Caco-2 (cell line): ENCODE measurements at regions not wholly inside any gene's neighbourhood (a gene's known extent, or its start where the extent isn't known, plus 50 kb on each side); places are given as distances from the start of the nearest gene placed in this dataset.

Source experiments
- BruUV-seq: library from RNA; stranded (reverse); fragments of 400-500 nt; replicated peaks from 2 replicates; lab custom pipeline; 2021; lab: Mats Ljungman, UMichigan
- CTCF ChIA-PET: fragments of 300-600 bp; sonication (Branson Sonifier 250); formaldehyde crosslinking; loops from one replicate; lab custom pipeline; 2022; ENCODE audit warnings: antibody characterized with exemption; lab: Charles Lee
- POLR2A ChIA-PET: fragments of 300-600 bp; sonication (Branson Sonifier 250); formaldehyde crosslinking; loops from one replicate; lab custom pipeline; 2022; ENCODE audit warnings: antibody characterized with exemption; lab: Charles Lee
- DNase-seq, 2 experiments: peaks; one replicate each; pipeline versions ENCODE4 v3.0.0 to v3.0.0-alpha.2; 2020 to 2022
- H3K27me3 ChIP-seq: replicated peaks from 2 replicates; pipeline ENCODE4 v1.6.0; 2011; ENCODE audit warnings: low read length; ENCODE audit not compliant: control insufficient read depth, insufficient read depth
- H3K36me3 ChIP-seq: 2 replicates; pipeline ENCODE4 v1.5.1; 2011; ENCODE audit warnings: low read length; ENCODE audit not compliant: control insufficient read depth, insufficient read depth
- H3K4me1 ChIP-seq: fragments of 250-450 bp; sonication (Bioruptor Pico); 2 replicates; pipeline ENCODE4 v1.5.1; 2020; ENCODE audit warnings: mild to moderate bottlenecking
- H3K4me3 ChIP-seq: 2 replicates; pipeline ENCODE4 v1.5.1; 2011; ENCODE audit warnings: low read depth, mild to moderate bottlenecking, control low read depth, low read length
- H3K9me3 ChIP-seq: fragments of 250-450 bp; sonication (Bioruptor Pico); 2 replicates; pipeline ENCODE4 v1.5.1; 2020; ENCODE audit warnings: mild to moderate bottlenecking, moderate library complexity
- H3K27ac Mint-ChIP-seq: one replicate; pipeline ENCODE4 v1.8.0; 2022; ENCODE audit warnings: mixed read lengths; ENCODE audit not compliant: unreplicated experiment
- H3K27me3 Mint-ChIP-seq: one replicate; pipeline ENCODE4 v1.8.0; 2022; ENCODE audit warnings: mixed read lengths; ENCODE audit not compliant: insufficient read depth, unreplicated experiment
- H3K36me3 Mint-ChIP-seq: one replicate; pipeline ENCODE4 v1.8.0; 2022; ENCODE audit warnings: mild to moderate bottlenecking, mixed read lengths; ENCODE audit not compliant: insufficient read depth, unreplicated experiment
- H3K4me1 Mint-ChIP-seq: one replicate; pipeline ENCODE4 v1.8.0; 2022; ENCODE audit warnings: low read depth, mixed read lengths; ENCODE audit not compliant: unreplicated experiment
- H3K4me3 Mint-ChIP-seq: one replicate; pipeline ENCODE4 v1.8.0; 2022; ENCODE audit warnings: mild to moderate bottlenecking, moderate library complexity, mixed read lengths; ENCODE audit not compliant: unreplicated experiment
- H3K9me3 Mint-ChIP-seq: one replicate; pipeline ENCODE4 v1.8.0; 2022; ENCODE audit warnings: mixed read lengths; ENCODE audit not compliant: unreplicated experiment
- intact Hi-C: fragments of 100-400 bp; cut with micrococcal nuclease; formaldehyde crosslinking; loops from one replicate; pipeline ENCODE4 v1.10.0; 2022; ENCODE audit not compliant: unreplicated experiment
- TF ChIP-seq, protein P1 (sequence below), 2 experiments: fragments of 200-600 bp in 1 of 2; IDR thresholded peaks; 1 replicate in 1 of 2; 2 replicates in 1 of 2; pipeline versions ENCODE4 v1.5.1 to v1.8.0; 2011 to 2022; ENCODE audit warnings: antibody characterized with exemption in 1 of 2, control low read depth in 1 of 2, inconsistent platforms in 1 of 2, low read depth in 1 of 2, low read length in 1 of 2, mild to moderate bottlenecking in 1 of 2, moderate library complexity in 1 of 2; ENCODE audit not compliant: insufficient read depth in 1 of 2, severe bottlenecking in 1 of 2, unreplicated experiment in 1 of 2

DNA sequence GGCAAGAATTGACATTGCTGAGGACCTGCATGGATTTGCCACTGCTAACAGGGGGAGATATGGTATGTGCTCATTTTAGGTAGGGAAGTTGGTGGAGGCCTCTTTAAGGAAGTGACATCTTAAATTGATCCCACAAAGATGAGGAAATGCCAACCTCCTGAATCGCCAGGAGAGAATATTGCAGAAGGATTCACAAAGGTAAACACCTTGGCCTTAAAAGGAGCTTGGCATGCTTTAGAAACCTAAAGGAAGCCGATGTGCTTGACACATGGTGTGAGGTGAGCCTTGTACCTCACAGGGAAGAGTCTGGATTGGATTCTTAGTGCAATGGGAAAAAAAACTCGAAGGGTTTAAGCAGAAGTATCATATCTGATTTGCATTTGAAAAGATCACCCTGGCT, 470.5 kb upstream of the DAB1 start:
- H3K36me3 ChIP-seq: no peaks in the 10 kb centered on the region
- DNase-seq: no peak
- intact Hi-C loops: no loop called here
- CTCF ChIA-PET: no interaction called here
- no peaks in the 10 kb centered on the region for H3K4me1 ChIP-seq
- H3K4me3 Mint-ChIP-seq: no peak overlapping the region
- H3K27ac Mint-ChIP-seq: no peak overlapping the region
- H3K9me3 Mint-ChIP-seq: no peaks in the 10 kb centered on the region
- no peak overlapping the region for H3K4me3 ChIP-seq
- H3K9me3 ChIP-seq: no peaks in the 10 kb centered on the region
- no peaks in the 10 kb centered on the region for H3K27me3 Mint-ChIP-seq
- no peaks in the 10 kb centered on the region for H3K36me3 Mint-ChIP-seq
- POLR2A ChIA-PET: no interaction called here
- no peaks in the 10 kb centered on the region for H3K4me1 Mint-ChIP-seq
- no peaks in the 10 kb centered on the region for H3K27me3 ChIP-seq
- TF ChIP-seq, protein P1, sequence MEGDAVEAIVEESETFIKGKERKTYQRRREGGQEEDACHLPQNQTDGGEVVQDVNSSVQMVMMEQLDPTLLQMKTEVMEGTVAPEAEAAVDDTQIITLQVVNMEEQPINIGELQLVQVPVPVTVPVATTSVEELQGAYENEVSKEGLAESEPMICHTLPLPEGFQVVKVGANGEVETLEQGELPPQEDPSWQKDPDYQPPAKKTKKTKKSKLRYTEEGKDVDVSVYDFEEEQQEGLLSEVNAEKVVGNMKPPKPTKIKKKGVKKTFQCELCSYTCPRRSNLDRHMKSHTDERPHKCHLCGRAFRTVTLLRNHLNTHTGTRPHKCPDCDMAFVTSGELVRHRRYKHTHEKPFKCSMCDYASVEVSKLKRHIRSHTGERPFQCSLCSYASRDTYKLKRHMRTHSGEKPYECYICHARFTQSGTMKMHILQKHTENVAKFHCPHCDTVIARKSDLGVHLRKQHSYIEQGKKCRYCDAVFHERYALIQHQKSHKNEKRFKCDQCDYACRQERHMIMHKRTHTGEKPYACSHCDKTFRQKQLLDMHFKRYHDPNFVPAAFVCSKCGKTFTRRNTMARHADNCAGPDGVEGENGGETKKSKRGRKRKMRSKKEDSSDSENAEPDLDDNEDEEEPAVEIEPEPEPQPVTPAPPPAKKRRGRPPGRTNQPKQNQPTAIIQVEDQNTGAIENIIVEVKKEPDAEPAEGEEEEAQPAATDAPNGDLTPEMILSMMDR (IDR thresholded peaks at IDR 0.05; ENCODE audit: insufficient read depth in 1 of 2, low read depth in 1 of 2, low read length in 1 of 2, severe bottlenecking in 1 of 2, unreplicated experiment in 1 of 2): no peak
- no TSS peak for BruUV-seq

DNA sequence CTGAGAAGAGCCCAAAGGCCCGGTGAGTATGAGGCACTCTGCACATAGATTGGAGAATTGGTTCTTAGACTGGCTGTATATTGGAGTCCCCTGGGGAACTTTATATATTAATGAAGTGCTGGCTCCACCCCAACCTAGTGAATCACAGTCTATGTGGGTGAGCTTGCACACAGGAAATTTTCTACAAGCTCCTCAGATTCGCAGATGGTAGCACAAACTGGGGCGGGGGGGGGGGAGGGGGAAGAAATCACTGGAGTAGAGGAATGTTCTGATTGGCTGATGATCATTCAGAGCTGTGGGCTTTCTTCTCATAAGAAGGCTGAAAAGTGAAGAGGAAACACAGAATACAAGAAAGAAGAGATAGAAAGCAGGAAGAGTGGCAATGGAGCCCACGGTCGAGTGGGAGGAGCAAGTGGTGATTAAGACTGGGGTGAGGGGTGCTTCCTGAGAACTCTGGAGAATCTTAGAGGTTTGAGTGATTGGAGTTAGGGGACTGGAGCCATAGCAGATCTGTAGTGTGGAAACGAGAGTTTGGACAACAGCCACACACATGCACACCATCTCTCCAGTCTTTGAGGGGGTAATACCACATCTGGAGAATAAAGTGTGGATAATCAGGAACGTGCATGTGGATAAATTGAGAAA, 465.9 kb upstream of the DAB1 start:
- H3K27ac Mint-ChIP-seq: no peak overlapping the region
- no peaks in the 10 kb centered on the region for H3K36me3 Mint-ChIP-seq
- POLR2A ChIA-PET: no interaction called here
- no peaks in the 10 kb centered on the region for H3K36me3 ChIP-seq
- BruUV-seq: no TSS peak
- H3K4me3 ChIP-seq: no peak overlapping the region
- H3K4me1 Mint-ChIP-seq: no peaks in the 10 kb centered on the region
- H3K27me3 ChIP-seq: no peaks in the 10 kb centered on the region
- no peaks in the 10 kb centered on the region for H3K9me3 ChIP-seq
- CTCF ChIA-PET: interaction anchor here (0.6 kb wide), 1 partner anchor 454 kb away, joined by 7 read pairs; no protein-coding TSS in a partner anchor
- no peaks in the 10 kb centered on the region for H3K9me3 Mint-ChIP-seq
- H3K27me3 Mint-ChIP-seq: no peaks in the 10 kb centered on the region
- no peak overlapping the region for H3K4me3 Mint-ChIP-seq
- intact Hi-C loops: no loop called here
- no peaks in the 10 kb centered on the region for H3K4me1 ChIP-seq
- TF ChIP-seq, protein P1 (IDR thresholded peaks at IDR 0.05; ENCODE audit: insufficient read depth in 1 of 2, low read depth in 1 of 2, low read length in 1 of 2, severe bottlenecking in 1 of 2, unreplicated experiment in 1 of 2): no peak
- no peak for DNase-seq

DNA sequence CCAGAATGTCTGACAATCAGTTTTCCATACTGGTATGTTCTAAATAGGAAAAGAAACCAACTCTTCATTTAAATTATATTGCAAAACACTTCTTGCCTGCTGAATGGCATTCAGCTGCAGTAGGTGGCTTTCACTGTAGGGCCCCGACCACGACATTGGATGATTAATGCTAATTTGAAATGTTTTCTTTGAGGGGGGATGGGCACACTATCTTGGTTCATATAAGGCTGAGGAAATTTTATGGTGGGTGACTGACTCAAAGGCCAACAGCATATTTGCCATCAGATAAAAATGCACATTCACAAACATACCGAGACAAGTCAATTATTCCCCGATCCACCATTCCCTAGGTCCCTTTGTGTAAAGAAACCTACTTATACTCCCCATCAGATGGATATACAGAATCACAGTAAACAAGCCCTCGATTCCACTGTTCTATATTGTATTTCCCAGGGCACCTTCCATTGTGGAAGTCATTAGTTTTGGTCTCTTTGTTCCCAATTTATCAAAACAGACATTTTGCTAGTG, 464.2 kb upstream of the DAB1 start:
- Histone ChIP-seq H3K4me1 (no peaks in the 10 kb centered on the region), H3K9me3 (no peaks in the 10 kb centered on the region), H3K27me3 (no peaks in the 10 kb centered on the region), H3K4me3 (no peak overlapping the region), H3K36me3 (no peaks in the 10 kb centered on the region)
- peak; percentile 12 to 29 for DNase-seq
- TF ChIP-seq, protein P1 (IDR thresholded peaks at IDR 0.05; ENCODE audit: insufficient read depth in 1 of 2, low read depth in 1 of 2, low read length in 1 of 2, severe bottlenecking in 1 of 2, unreplicated experiment in 1 of 2): no peak
- intact Hi-C loops: no loop called here
- Mint-ChIP-seq H3K27ac (no peak overlapping the region), H3K4me3 (no peak overlapping the region), H3K4me1 (no peaks in the 10 kb centered on the region), H3K27me3 (no peaks in the 10 kb centered on the region), H3K36me3 (no peaks in the 10 kb centered on the region), H3K9me3 (no peaks in the 10 kb centered on the region)
- ChIA-PET CTCF (no interaction called here), POLR2A (no interaction called here)
- no TSS peak for BruUV-seq
